ENCODE measurements at regions not wholly inside any gene's neighbourhood (a gene's known extent, or its start where the extent isn't known, plus 50 kb on each side); places are given as distances from the start of the nearest gene placed in this dataset.

- TF ChIP-seq CTCF (IDR thresholded peaks at IDR 0.05) = no peak
- Mint-ChIP-seq H3K27me3 (ENCODE audit: unreplicated experiment) (no peaks in the 10 kb centered on the region), H3K9me3 (ENCODE audit: unreplicated experiment) (no peaks in the 10 kb centered on the region), H3K4me3 (ENCODE audit: unreplicated experiment) (no peak overlapping the region), H3K27ac (ENCODE audit: unreplicated experiment) (no peak overlapping the region), H3K36me3 (ENCODE audit: unreplicated experiment) (no peaks in the 10 kb centered on the region), H3K4me1 (ENCODE audit: unreplicated experiment) (peaks cover 16% of the 10 kb centered on the region)
- no peak for DNase-seq (ENCODE audit: extremely low spot score, unreplicated experiment)
These were observed 165.5 kb upstream of the LRIG1 start for GRCh38 chr3:66666362-66666761.

- no peak overlapping the region for H3K4me3 Mint-ChIP-seq (ENCODE audit: unreplicated experiment)
- no peaks in the 10 kb centered on the region for H3K27me3 Mint-ChIP-seq (ENCODE audit: unreplicated experiment)
- H3K4me1 Mint-ChIP-seq (ENCODE audit: unreplicated experiment) = peaks cover 16% of the 10 kb centered on the region
- TF ChIP-seq CTCF (IDR thresholded peaks at IDR 0.05) = no peak
- H3K9me3 Mint-ChIP-seq (ENCODE audit: unreplicated experiment) = no peaks in the 10 kb centered on the region
- H3K27ac Mint-ChIP-seq (ENCODE audit: unreplicated experiment) = no peak overlapping the region
- no peaks in the 10 kb centered on the region for H3K36me3 Mint-ChIP-seq (ENCODE audit: unreplicated experiment)
- DNase-seq (ENCODE audit: extremely low spot score, unreplicated experiment) = no peak
These were observed 166.4 kb upstream of the LRIG1 start for GRCh38 chr3:66667263-66667662.

GRCh38 chr3:66671291-66671690 lies 170.5 kb upstream of the LRIG1 start:
- Mint-ChIP-seq H3K36me3 (ENCODE audit: unreplicated experiment) (no peaks in the 10 kb centered on the region), H3K4me1 (ENCODE audit: unreplicated experiment) (peaks cover 21% of the 10 kb centered on the region), H3K27ac (ENCODE audit: unreplicated experiment) (no peak overlapping the region), H3K27me3 (ENCODE audit: unreplicated experiment) (no peaks in the 10 kb centered on the region), H3K9me3 (ENCODE audit: unreplicated experiment) (no peaks in the 10 kb centered on the region), H3K4me3 (ENCODE audit: unreplicated experiment) (no peak overlapping the region)
- no peak for TF ChIP-seq CTCF (IDR thresholded peaks at IDR 0.05)
- no peak for DNase-seq (ENCODE audit: extremely low spot score, unreplicated experiment)

- no peak overlapping the region for H3K4me3 Mint-ChIP-seq (ENCODE audit: unreplicated experiment)
- H3K27me3 Mint-ChIP-seq (ENCODE audit: unreplicated experiment) = no peaks in the 10 kb centered on the region
- TF ChIP-seq CTCF (IDR thresholded peaks at IDR 0.05) = no peak
- H3K4me1 Mint-ChIP-seq (ENCODE audit: unreplicated experiment) = peaks cover 14% of the 10 kb centered on the region
- no peaks in the 10 kb centered on the region for H3K36me3 Mint-ChIP-seq (ENCODE audit: unreplicated experiment)
- no peak for DNase-seq (ENCODE audit: extremely low spot score, unreplicated experiment)
- no peak overlapping the region for H3K27ac Mint-ChIP-seq (ENCODE audit: unreplicated experiment)
- H3K9me3 Mint-ChIP-seq (ENCODE audit: unreplicated experiment) = no peaks in the 10 kb centered on the region
These were observed 172.0 kb upstream of the LRIG1 start for GRCh38 chr3:66672830-66673229.

- no peaks in the 10 kb centered on the region for H3K36me3 Mint-ChIP-seq (ENCODE audit: unreplicated experiment)
- no peaks in the 10 kb centered on the region for H3K27me3 Mint-ChIP-seq (ENCODE audit: unreplicated experiment)
- no peak overlapping the region for H3K4me3 Mint-ChIP-seq (ENCODE audit: unreplicated experiment)
These were observed 172.5 kb upstream of the LRIG1 start for GRCh38 chr3:66673293-66673692.

More at GRCh38 chr3:66673293-66673692, 172.5 kb upstream of the LRIG1 start:
- Mint-ChIP-seq H3K9me3 (ENCODE audit: unreplicated experiment) (no peaks in the 10 kb centered on the region), H3K4me1 (ENCODE audit: unreplicated experiment) (peaks cover 14% of the 10 kb centered on the region), H3K27ac (ENCODE audit: unreplicated experiment) (no peak overlapping the region)
- TF ChIP-seq CTCF (IDR thresholded peaks at IDR 0.05) = no peak
- DNase-seq (ENCODE audit: extremely low spot score, unreplicated experiment) = no peak

All from osteocyte (in vitro differentiated cells).